H1 (cell line): ENCODE measurements at regions not wholly inside any gene's neighbourhood (a gene's known extent, or its start where the extent isn't known, plus 50 kb on each side); places are given as distances from the start of the nearest gene placed in this dataset.

Experiments used
- CHD1 ChIP-seq: IDR thresholded peaks from 2 replicates; pipeline ENCODE4 v1.6.1; 2012; ENCODE audit warnings: low read depth, low read length, improper control_type of control experiment
- CREB1 ChIP-seq: IDR thresholded peaks from 2 replicates; pipeline ENCODE4 v1.6.1; 2012; ENCODE audit warnings: inconsistent platforms
- GTF2F1 ChIP-seq: IDR thresholded peaks from 2 replicates; pipeline ENCODE4 v1.6.1; 2012; ENCODE audit warnings: low read depth, low read length, improper control_type of control experiment, borderline replicate concordance
- KDM4A ChIP-seq: IDR thresholded peaks from one replicate; pipeline ENCODE4 v1.7.1; 2012; ENCODE audit warnings: low read depth, mild to moderate bottlenecking, moderate library complexity, low read length, inconsistent platforms; ENCODE audit not compliant: severe bottlenecking
- KDM5A ChIP-seq: fragments of 200-600 bp; IDR thresholded peaks from 2 replicates; pipeline ENCODE4 v1.7.1; 2012; ENCODE audit warnings: mild to moderate bottlenecking, low read length, inconsistent platforms, mixed read lengths
- NANOG ChIP-seq: IDR thresholded peaks from 2 replicates; pipeline ENCODE4 v1.6.1; 2011; ENCODE audit warnings: low read length, low read depth, mild to moderate bottlenecking, inconsistent platforms; ENCODE audit not compliant: insufficient read depth, poor library complexity, severe bottlenecking
- POLR2A ChIP-seq, 2 experiments: IDR thresholded peaks; 1 replicate in 1 of 2; 2 replicates in 1 of 2; pipeline ENCODE4 v1.6.1; 2011; ENCODE audit warnings: low read depth in 2 of 2, low read length in 2 of 2, mild to moderate bottlenecking in 2 of 2; ENCODE audit errors: control extremely low read depth in 1 of 2
- RAD21 ChIP-seq, 2 experiments: IDR thresholded peaks in 1 of 2; conservative IDR thresholded peaks in 1 of 2; 2 replicates each; pipeline ENCODE4 v1.6.1; 2011; ENCODE audit warnings: low read depth in 2 of 2, low read length in 2 of 2, improper control_type of control experiment in 1 of 2, inconsistent platforms in 1 of 2, mild to moderate bottlenecking in 1 of 2, moderate library complexity in 1 of 2
- SP4 ChIP-seq: IDR thresholded peaks from 2 replicates; pipeline ENCODE4 v1.6.1; 2012; ENCODE audit warnings: low read length, inconsistent platforms

- TF ChIP-seq KDM4A (no peak), SP4 (no peak), POLR2A (IDR thresholded peaks at IDR 0.05; ENCODE audit: control extremely low read depth in 1 of 2, low read depth in 2 of 2, low read length in 2 of 2) (no peak), RAD21 (IDR thresholded peaks at IDR 0.05 in 1 of 2, conservative IDR thresholded peaks at IDR 0.05 in 1 of 2; ENCODE audit: low read depth in 2 of 2, low read length in 2 of 2) (no peak), KDM5A (no peak), CREB1 (no peak), CHD1 (no peak), NANOG (no peak), GTF2F1 (no peak)
Measured at GRCh38 chr14:89473989-89474388, 57.0 kb upstream of the FOXN3 start (continued).
